Left ventricle myocardium inferior (tissue), 1 donor: ENCODE measurements at regions not wholly inside any gene's neighbourhood (a gene's known extent, or its start where the extent isn't known, plus 50 kb on each side); places are given as distances from the start of the nearest gene placed in this dataset.
"Not testable (repeated sequence)": the region's sequence is repeated elsewhere in the genome, so short reads cannot be mapped to it uniquely, and the experiment has no call there.

Experiments
- DNase-seq: peaks from one replicate; pipeline ENCODE4 v3.0.0-alpha.2; 2020
- H3K27ac ChIP-seq: fragments of 200-600 bp; replicated peaks from 2 replicates; pipeline ENCODE4 v1.8.0; 2021
- H3K27me3 ChIP-seq: fragments of 200-600 bp; 2 replicates; pipeline ENCODE4 v1.8.0; 2021; ENCODE audit warnings: low read depth
- H3K36me3 ChIP-seq: fragments of 200-600 bp; 2 replicates; pipeline ENCODE4 v1.8.0; 2021
- H3K4me1 ChIP-seq: fragments of 200-600 bp; 2 replicates; pipeline ENCODE4 v1.8.0; 2021
- H3K4me3 ChIP-seq: fragments of 200-600 bp; 2 replicates; pipeline ENCODE4 v1.8.0; 2021; ENCODE audit warnings: mild to moderate bottlenecking, moderate library complexity
- H3K9me3 ChIP-seq: fragments of 200-600 bp; replicated peaks from 2 replicates; pipeline ENCODE4 v1.8.0; 2021
- CTCF ChIP-seq: fragments of 200-600 bp; IDR thresholded peaks from 2 replicates; pipeline ENCODE4 v1.8.0; 2021; ENCODE audit warnings: antibody characterized with exemption, mild to moderate bottlenecking, borderline replicate concordance
- intact Hi-C: fragments of 100-400 bp; cut with micrococcal nuclease; formaldehyde crosslinking; loops from one replicate; pipeline ENCODE4 v1.11.0; 2022
- donor health status: DM: no; HTN: yes; CAD: no; lungs with severe emphysema.

- Histone ChIP-seq H3K4me1 (no peaks in the 10 kb centered on the region), H3K4me3 (no peak overlapping the region), H3K27ac (no peak overlapping the region), H3K27me3 (no peaks in the 10 kb centered on the region), H3K36me3 (no peaks in the 10 kb centered on the region), H3K9me3 (no peaks in the 10 kb centered on the region)
- intact Hi-C loops, result no loop called here
- TF ChIP-seq CTCF, result no peak
- no peak for DNase-seq
Observed at GRCh38 chr6:56888687-56889086, 66.2 kb upstream of the BEND6 start.

GRCh38 chr6:56887086-56887485, 67.8 kb upstream of the BEND6 start:
- no peak for DNase-seq
- Histone ChIP-seq H3K36me3 (no peaks in the 10 kb centered on the region), H3K4me1 (no peaks in the 10 kb centered on the region), H3K27ac (no peak overlapping the region), H3K27me3 (no peaks in the 10 kb centered on the region), H3K4me3 (no peak overlapping the region), H3K9me3 (no peaks in the 10 kb centered on the region)
- no peak for TF ChIP-seq CTCF
- intact Hi-C loops, result no loop called here

GRCh38 chr6:56877922-56878321, 77.0 kb upstream of the BEND6 start:
- H3K4me1 ChIP-seq, result no peaks in the 10 kb centered on the region
- H3K4me3 ChIP-seq, result no peak overlapping the region
- no peaks in the 10 kb centered on the region for H3K27me3 ChIP-seq
- intact Hi-C loops, result no loop called here
- no peak overlapping the region for H3K27ac ChIP-seq
- TF ChIP-seq CTCF, result no peak
- H3K36me3 ChIP-seq, result no peaks in the 10 kb centered on the region
- DNase-seq, result no peak
- no peaks in the 10 kb centered on the region for H3K9me3 ChIP-seq

- no peak for TF ChIP-seq CTCF
- intact Hi-C loops, result no loop called here
- H3K9me3 ChIP-seq, result no peaks in the 10 kb centered on the region
- no peaks in the 10 kb centered on the region for H3K27me3 ChIP-seq
- no peaks in the 10 kb centered on the region for H3K36me3 ChIP-seq
- no peak overlapping the region for H3K27ac ChIP-seq
- no peak overlapping the region for H3K4me3 ChIP-seq
- no peak for DNase-seq
- H3K4me1 ChIP-seq, result no peaks in the 10 kb centered on the region
Observed at GRCh38 chr6:56875961-56876360, 78.9 kb upstream of the BEND6 start.

- intact Hi-C loops, result no loop called here
- Histone ChIP-seq H3K4me3 (no peak overlapping the region), H3K9me3 (no peaks in the 10 kb centered on the region), H3K36me3 (no peaks in the 10 kb centered on the region), H3K27me3 (no peaks in the 10 kb centered on the region), H3K4me1 (no peaks in the 10 kb centered on the region), H3K27ac (no peak overlapping the region)
- no peak for DNase-seq
- no peak for TF ChIP-seq CTCF
Observed at GRCh38 chr6:56875523-56875922, 79.4 kb upstream of the BEND6 start.

- TF ChIP-seq CTCF, result no peak
- Histone ChIP-seq H3K4me1 (no peaks in the 10 kb centered on the region), H3K9me3 (no peaks in the 10 kb centered on the region), H3K4me3 (no peak overlapping the region), H3K36me3 (no peaks in the 10 kb centered on the region), H3K27me3 (no peaks in the 10 kb centered on the region), H3K27ac (no peak overlapping the region)
- DNase-seq, result no peak
- intact Hi-C loops, result no loop called here
Observed at GRCh38 chr6:56874328-56874727, 80.6 kb upstream of the BEND6 start.

- H3K4me1 ChIP-seq, H3K36me3 ChIP-seq, H3K27me3 ChIP-seq, H3K27ac ChIP-seq, H3K9me3 ChIP-seq, DNase-seq, H3K4me3 ChIP-seq, intact Hi-C loops: not testable (repeated sequence)
Observed at GRCh38 chr6:56870053-56870452, 84.9 kb upstream of the BEND6 start.
